22Rv1 (cell line): ENCODE measurements at regions not wholly inside any gene's neighbourhood (a gene's known extent, or its start where the extent isn't known, plus 50 kb on each side); places are given as distances from the start of the nearest gene placed in this dataset.

Experiments used
- H3K27ac ChIP-seq: fragments of 450-650 bp; 2 replicates; pipeline ENCODE4 v1.5.1; 2017
- CTCF ChIP-seq: fragments of 450-650 bp; IDR thresholded peaks from 2 replicates; pipeline ENCODE4 v1.5.1; 2017; ENCODE audit warnings: mild to moderate bottlenecking
- ZFX ChIP-seq: fragments of 450-650 bp; IDR thresholded peaks from 2 replicates; pipeline ENCODE4 v1.6.1; 2017; ENCODE audit warnings: antibody characterized with exemption, borderline replicate concordance

GRCh38 chr16:18039931-18040330 is 296.6 kb downstream of the NPIPA8 start:
- H3K27ac ChIP-seq = no peak overlapping the region
- TF ChIP-seq CTCF (no peak), ZFX (no peak)

DNA sequence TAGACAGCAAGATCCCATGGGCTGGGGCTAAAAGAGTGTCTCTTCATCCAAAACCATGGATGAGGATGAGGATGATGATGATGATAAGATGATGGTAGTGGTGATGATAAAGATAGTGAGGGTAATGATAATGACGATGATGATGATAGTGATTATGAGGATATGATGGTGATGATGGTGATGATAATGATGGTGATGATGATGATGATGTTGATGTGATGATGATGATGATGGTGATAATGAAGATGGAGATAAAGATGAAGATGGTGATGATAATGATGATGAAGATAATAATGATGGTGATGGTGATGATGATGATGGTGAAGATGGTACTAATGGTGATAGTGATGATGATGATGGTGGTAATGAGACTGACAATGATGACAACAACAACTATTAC is 299.5 kb downstream of the NPIPA8 start:
- no peak for TF ChIP-seq ZFX
- no peak for TF ChIP-seq CTCF
- H3K27ac ChIP-seq = no peak overlapping the region

DNA sequence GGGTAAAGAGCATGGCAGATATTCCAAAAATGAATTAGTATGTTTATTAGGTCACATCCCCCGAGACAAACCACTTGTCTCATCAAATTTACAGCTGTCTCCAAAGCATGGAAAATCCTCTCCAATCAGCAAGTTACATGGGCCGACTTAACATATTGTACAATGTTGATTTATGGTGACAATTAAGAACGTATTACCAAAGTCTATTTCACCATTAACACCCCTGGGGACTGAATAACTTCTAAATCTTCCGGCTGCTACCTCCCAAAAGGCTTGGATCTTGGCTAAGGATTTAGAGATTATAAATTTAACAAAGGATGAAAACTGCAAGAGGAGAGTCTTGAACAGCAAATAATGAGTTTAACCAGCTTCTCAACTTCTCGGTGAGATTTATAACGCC is 311.9 kb downstream of the NPIPA8 start:
- TF ChIP-seq ZFX = no peak
- TF ChIP-seq CTCF = no peak
- no peak overlapping the region for H3K27ac ChIP-seq

GRCh38 chr16:18018376-18018775 is 318.2 kb downstream of the NPIPA8 start:
- TF ChIP-seq ZFX (no peak), CTCF (no peak)
- H3K27ac ChIP-seq = no peak overlapping the region

GRCh38 chr16:18013863-18014262 is 322.7 kb downstream of the NPIPA8 start:
- TF ChIP-seq CTCF = no peak
- no peak for TF ChIP-seq ZFX
- no peak overlapping the region for H3K27ac ChIP-seq

GRCh38 chr16:18008356-18008755 is 328.2 kb downstream of the NPIPA8 start:
- no peak overlapping the region for H3K27ac ChIP-seq
- no peak for TF ChIP-seq ZFX
- no peak for TF ChIP-seq CTCF

DNA sequence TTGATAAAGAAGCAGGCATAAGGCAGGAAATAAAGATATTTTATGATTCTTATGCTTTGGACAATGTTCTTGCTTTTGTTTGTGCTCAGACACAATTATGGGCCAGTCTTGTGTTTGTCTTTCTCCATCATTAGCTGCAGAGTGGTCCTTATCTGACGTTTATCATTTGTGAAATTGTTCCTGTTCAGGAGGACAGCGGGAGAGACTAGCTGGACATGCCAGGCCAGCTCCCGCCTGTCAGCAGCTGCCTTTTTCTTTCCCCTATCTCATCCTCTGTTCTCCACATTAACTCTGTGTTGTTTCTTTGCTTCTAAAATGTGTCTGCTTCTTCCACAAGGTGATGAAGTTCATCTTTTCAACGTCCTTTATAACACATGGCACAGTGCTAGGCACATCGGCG is 333.5 kb downstream of the NPIPA8 start:
- TF ChIP-seq ZFX (no peak), CTCF (no peak)

More for the DNA sequence above, 333.5 kb downstream of the NPIPA8 start:
- no peak overlapping the region for H3K27ac ChIP-seq
